GM18858 (cell line): ENCODE measurements at regions not wholly inside any gene's neighbourhood (a gene's known extent, or its start where the extent isn't known, plus 50 kb on each side); places are given as distances from the start of the nearest gene placed in this dataset.

Source experiments
- ATAC-seq: cut with Tn5 transposase; IDR thresholded peaks from one replicate; pipeline ENCODE4 v1.9.1; 2021; ENCODE audit not compliant: unreplicated experiment

- no peak for ATAC-seq
Measured at GRCh38 chr4:81572402-81572801, 100.7 kb upstream of the RASGEF1B start.

- ATAC-seq = no peak
Measured at GRCh38 chr4:81571105-81571504, 99.4 kb upstream of the RASGEF1B start.

GRCh38 chr4:81566161-81566591 is 94.5 kb upstream of the RASGEF1B start:
- no peak for ATAC-seq

- no peak for ATAC-seq
Measured at GRCh38 chr4:81565142-81565870, 93.6 kb upstream of the RASGEF1B start.

- ATAC-seq = no peak
Measured at GRCh38 chr4:81564025-81564424, 92.3 kb upstream of the RASGEF1B start.

GRCh38 chr4:81562093-81562492 is 90.4 kb upstream of the RASGEF1B start:
- ATAC-seq = peak; percentile 96

- ATAC-seq = no peak
Measured at GRCh38 chr4:81557306-81557705, 85.6 kb upstream of the RASGEF1B start.

GRCh38 chr4:81555489-81555888 is 83.8 kb upstream of the RASGEF1B start:
- no peak for ATAC-seq

GRCh38 chr4:81552086-81552485 is 80.4 kb upstream of the RASGEF1B start:
- no peak for ATAC-seq

GRCh38 chr4:81550388-81550859 is 78.7 kb upstream of the RASGEF1B start:
- no peak for ATAC-seq

- ATAC-seq = no peak
Measured at GRCh38 chr4:81549984-81550383, 78.3 kb upstream of the RASGEF1B start.

- ATAC-seq = no peak
Measured at GRCh38 chr4:81546777-81547176, 75.1 kb upstream of the RASGEF1B start.

GRCh38 chr4:81541161-81541945 is 69.6 kb upstream of the RASGEF1B start:
- no peak for ATAC-seq

GRCh38 chr4:81538716-81539427 is 67.2 kb upstream of the RASGEF1B start:
- no peak for ATAC-seq

- ATAC-seq = no peak
Measured at GRCh38 chr4:81531410-81531809, 59.7 kb upstream of the RASGEF1B start.

- no peak for ATAC-seq
Measured at GRCh38 chr4:81528979-81529378, 57.3 kb upstream of the RASGEF1B start.

- ATAC-seq = no peak
Measured at GRCh38 chr4:81528200-81528599, 56.5 kb upstream of the RASGEF1B start.

- no peak for ATAC-seq
Measured at GRCh38 chr4:81527709-81528108, 56.0 kb upstream of the RASGEF1B start.

GRCh38 chr4:81527115-81527514 is 55.4 kb upstream of the RASGEF1B start:
- ATAC-seq = no peak

GRCh38 chr4:81526706-81527105 is 55.0 kb upstream of the RASGEF1B start:
- ATAC-seq = no peak

- ATAC-seq = peak; percentile 73
Measured at GRCh38 chr4:81523672-81524327, 52.1 kb upstream of the RASGEF1B start.
